ENCODE measurements at regions not wholly inside any gene's neighbourhood (a gene's known extent, or its start where the extent isn't known, plus 50 kb on each side); places are given as distances from the start of the nearest gene placed in this dataset.

- ATAC-seq = no peak
- H3K27ac ChIP-seq = no peak overlapping the region
- 93 to 99% (median 96%) methylated on average over 2 of the region's 2 CpGs for WGBS, 4 donors
- intact Hi-C loops (cut with DNase I) = loop anchor here in 1 of 10 donors (5.0 kb wide), 1 partner anchor 141 kb away; the partner anchor contains the start of gene TNFAIP3
- H3K4me1 ChIP-seq = peaks cover 0 to 57% (median 2%) of the 10 kb centered on the region in 12 donors
- no peaks in the 10 kb centered on the region for H3K9me3 ChIP-seq
- no peaks in the 10 kb centered on the region for H3K36me3 ChIP-seq
- TF ChIP-seq CTCF (IDR thresholded peaks at IDR 0.05) (no peak), POLR2A (IDR thresholded peaks at IDR 0.05) (no peak)
- H3K27me3 ChIP-seq = no peaks in the 10 kb centered on the region
- no peak overlapping the region for H3K4me3 ChIP-seq
- DNase-seq = no peak
Observed at GRCh38 chr6:137725949-137726348, 141.1 kb upstream of the TNFAIP3 start.

GRCh38 chr6:137726582-137726981, 140.5 kb upstream of the TNFAIP3 start:
- DNase-seq (no peak), ATAC-seq (no peak)
- TF ChIP-seq CTCF (IDR thresholded peaks at IDR 0.05) = no peak
- no peak for TF ChIP-seq POLR2A (IDR thresholded peaks at IDR 0.05)
- WGBS, 4 donors = 71 to 83% (median 75%) methylated on average over 1 of the region's 1 CpG
- Histone ChIP-seq H3K4me1 (peaks cover 0 to 63% (median 2%) of the 10 kb centered on the region in 12 donors), H3K27me3 (no peaks in the 10 kb centered on the region), H3K9me3 (no peaks in the 10 kb centered on the region), H3K36me3 (no peaks in the 10 kb centered on the region), H3K27ac (no peak overlapping the region), H3K4me3 (no peak overlapping the region)
- intact Hi-C loops (cut with DNase I) = loop anchor here in 1 of 10 donors (5.0 kb wide), 1 partner anchor 141 kb away; the partner anchor contains the start of gene TNFAIP3

- intact Hi-C loops (cut with DNase I) = loop anchor here in 1 of 10 donors (5.0 kb wide), 1 partner anchor 140 kb away; the partner anchor contains the start of gene TNFAIP3
- no peak for TF ChIP-seq CTCF (IDR thresholded peaks at IDR 0.05)
- no peak for TF ChIP-seq POLR2A (IDR thresholded peaks at IDR 0.05)
- ATAC-seq = no peak
- H3K27ac ChIP-seq = no peak overlapping the region
- H3K36me3 ChIP-seq = no peaks in the 10 kb centered on the region
- H3K4me3 ChIP-seq = no peak overlapping the region
- no peaks in the 10 kb centered on the region for H3K9me3 ChIP-seq
- H3K27me3 ChIP-seq = no peaks in the 10 kb centered on the region
- H3K4me1 ChIP-seq = peaks cover 0 to 71% (median 2%) of the 10 kb centered on the region in 12 donors
- 69 to 79% (median 74%) methylated on average over 4 of the region's 4 CpGs for WGBS, 4 donors
- no peak for DNase-seq
Observed at GRCh38 chr6:137727216-137727765, 139.8 kb upstream of the TNFAIP3 start.

- no peaks in the 10 kb centered on the region for H3K36me3 ChIP-seq
- DNase-seq (peak in 3 of 5 donors; percentile 32 to 44 (median 39)), ATAC-seq (peak; percentile 66 to 90 (median 83))
- TF ChIP-seq POLR2A (IDR thresholded peaks at IDR 0.05) (no peak), CTCF (IDR thresholded peaks at IDR 0.05) (no peak)
- H3K27ac ChIP-seq = peak overlapping the region in 10 of 12 donors; percentile 9 to 62 (median 40)
- intact Hi-C loops (cut with DNase I) = loop anchor here in 2 of 10 donors (2.0 to 5.0 kb wide), 2 partner anchors 138 to 139 kb away; partner anchors contain the start of gene TNFAIP3 (in 2 of the 2)
- peak overlapping the region in 1 of 12 donors; percentile 4 for H3K4me3 ChIP-seq
- WGBS, 4 donors = 24 to 43% (median 37%) methylated on average over 6 of the region's 6 CpGs
- H3K4me1 ChIP-seq = peaks cover 0 to 62% (median 2%) of the 10 kb centered on the region in 12 donors
- H3K27me3 ChIP-seq = no peaks in the 10 kb centered on the region
- no peaks in the 10 kb centered on the region for H3K9me3 ChIP-seq
Observed at GRCh38 chr6:137728386-137729349, 138.4 kb upstream of the TNFAIP3 start.

Measured in heart left ventricle (tissue), 16 donors.